B cell (primary cell): ENCODE measurements at regions not wholly inside any gene's neighbourhood (a gene's known extent, or its start where the extent isn't known, plus 50 kb on each side); places are given as distances from the start of the nearest gene placed in this dataset.
"Not testable (repeated sequence)": the region's sequence is repeated elsewhere in the genome, so short reads cannot be mapped to it uniquely, and the experiment has no call there.

Source experiments
- ATAC-seq: fragments of 200-7000 bp; cut with Tn5 transposase; one replicate; pipeline ENCODE4 v1.10.0; 2021; ENCODE audit warnings: low read depth, mild to moderate bottlenecking, moderate number of reproducible peaks, moderate library complexity
- CTCF ChIA-PET: fragments of 350-600 bp; sonication (Branson Sonifier 250); formaldehyde crosslinking; loops from one replicate; lab custom pipeline; 2021; ENCODE audit warnings: antibody characterized with exemption, inconsistent platforms; lab: Charles Lee
- POLR2A ChIA-PET: fragments of 350-600 bp; sonication (Branson Sonifier 250); formaldehyde crosslinking; loops from one replicate; lab custom pipeline; 2021; ENCODE audit warnings: antibody characterized with exemption; lab: Charles Lee
- DNase-seq: peaks from one replicate; pipeline ENCODE4 v3.0.0; 2013
- H2AFZ ChIP-seq: 2 replicates; pipeline ENCODE4 v1.6.1; 2012; ENCODE audit warnings: mild to moderate bottlenecking, low read depth, low read length; ENCODE audit not compliant: insufficient read depth, poor library complexity, severe bottlenecking
- H3K27ac ChIP-seq, 2 donors: 1 replicate in 1 of 2; 2 replicates in 1 of 2; pipeline ENCODE4 v1.5.1; 2012 to 2013; ENCODE audit warnings: low read length in 2 of 2, mild to moderate bottlenecking in 2 of 2, moderate library complexity in 1 of 2
- H3K27me3 ChIP-seq, 4 experiments: fragments of 200-600 bp in 1 of 4; sonication (generic) in 1 of 4; replicated peaks in 1 of 4; 1 replicate in 2 of 4; 2 replicates in 2 of 4; pipeline versions ENCODE4 v1.6.1 to v1.7.0; 2013 to 2016; ENCODE audit warnings: low read length in 3 of 4, mild to moderate bottlenecking in 2 of 4, mixed read lengths in 1 of 4, moderate library complexity in 1 of 4; ENCODE audit not compliant: insufficient read depth in 4 of 4, control insufficient read depth in 3 of 4; ENCODE audit errors: control extremely low read depth in 1 of 4
- H3K36me3 ChIP-seq, 2 experiments: replicated peaks in 1 of 2; 1 replicate in 1 of 2; 2 replicates in 1 of 2; pipeline versions ENCODE4 v1.6.1 to v1.7.1; 2013; ENCODE audit warnings: low read length in 1 of 2; ENCODE audit not compliant: insufficient read depth in 2 of 2, control insufficient read depth in 1 of 2; ENCODE audit errors: control extremely low read depth in 1 of 2, extremely low read depth in 1 of 2
- H3K4me1 ChIP-seq, 2 donors: fragments of 200-600 bp in 1 of 2; sonication (generic) in 1 of 2; 1 replicate in 1 of 2; 2 replicates in 1 of 2; pipeline versions ENCODE4 v1.5.1 to v1.6.1; 2013 to 2017; ENCODE audit warnings: low read length in 2 of 2; ENCODE audit not compliant: control insufficient read depth in 2 of 2, insufficient read depth in 2 of 2
- H3K4me2 ChIP-seq: replicated peaks from 2 replicates; pipeline ENCODE3; 2012; ENCODE audit warnings: mild to moderate bottlenecking, low read depth, low read length; ENCODE audit not compliant: poor library complexity, severe bottlenecking
- H3K4me3 ChIP-seq, 5 experiments: fragments of 200-600 bp in 1 of 5; sonication (generic) in 1 of 5; 1 replicate in 3 of 5; 2 replicates in 2 of 5; pipeline versions ENCODE4 v1.5.1 to v1.7.0; 2011 to 2016; ENCODE audit warnings: low read length in 4 of 5, mild to moderate bottlenecking in 4 of 5, low read depth in 2 of 5, control low read depth in 1 of 5, moderate library complexity in 1 of 5; ENCODE audit not compliant: insufficient read depth in 1 of 5; ENCODE audit errors: control extremely low read depth in 1 of 5, extremely low read depth in 1 of 5
- H3K79me2 ChIP-seq: fragments of 200-600 bp; sonication (generic); one replicate; pipeline ENCODE4 v1.6.0; 2016; ENCODE audit warnings: low read length; ENCODE audit not compliant: control insufficient read depth, insufficient read depth
- H3K9ac ChIP-seq: fragments of 200-600 bp; sonication (generic); 2 replicates; pipeline ENCODE4 v1.6.1; 2017; ENCODE audit warnings: mild to moderate bottlenecking, low read length, moderate library complexity
- H3K9me3 ChIP-seq, 3 donors: one replicate each; pipeline versions ENCODE4 v1.6.1 to v1.7.1; 2013; ENCODE audit warnings: low read length in 2 of 3; ENCODE audit not compliant: control insufficient read depth in 2 of 3, insufficient read depth in 1 of 3; ENCODE audit errors: control extremely low read depth in 1 of 3
- H4K20me1 ChIP-seq: 2 replicates; pipeline ENCODE4 v1.6.0; 2012; ENCODE audit warnings: mild to moderate bottlenecking, low read length; ENCODE audit not compliant: insufficient read depth, control insufficient read depth, poor library complexity, severe bottlenecking
- H3K27ac Mint-ChIP-seq: one replicate; pipeline ENCODE4 v1.8.0; 2021; ENCODE audit warnings: mixed read lengths
- H3K27me3 Mint-ChIP-seq: one replicate; pipeline ENCODE4 v1.8.0; 2021; ENCODE audit warnings: mixed read lengths
- H3K4me1 Mint-ChIP-seq: one replicate; pipeline ENCODE4 v1.8.0; 2021; ENCODE audit warnings: mixed read lengths
- H3K4me3 Mint-ChIP-seq: one replicate; pipeline ENCODE4 v1.8.0; 2021; ENCODE audit warnings: mixed read lengths
- H3K9me3 Mint-ChIP-seq: one replicate; pipeline ENCODE4 v1.8.0; 2022; ENCODE audit warnings: mixed read lengths; ENCODE audit not compliant: insufficient read depth
- WGBS: methylation state at CpG from one replicate; pipeline ENCODE4 v1.1.5; 2013; ENCODE audit warnings: missing lambda C conversion rate; ENCODE audit not compliant: insufficient coverage; 5-methylcytosine and 5-hydroxymethylcytosine counted together
- intact Hi-C: fragments of 100-400 bp; cut with micrococcal nuclease; formaldehyde crosslinking; loops from one replicate; pipeline ENCODE4 v1.10.0; 2022

- DNase-seq, H3K4me3 Mint-ChIP-seq, H3K27me3 ChIP-seq, H4K20me1 ChIP-seq, H3K9me3 ChIP-seq, H3K27ac ChIP-seq, CTCF ChIA-PET, H3K9ac ChIP-seq, H3K9me3 Mint-ChIP-seq, POLR2A ChIA-PET, H2AFZ ChIP-seq, H3K27me3 Mint-ChIP-seq, H3K4me2 ChIP-seq, H3K36me3 ChIP-seq, ATAC-seq, H3K4me1 ChIP-seq, H3K4me3 ChIP-seq, H3K4me1 Mint-ChIP-seq, H3K27ac Mint-ChIP-seq, intact Hi-C loops, H3K79me2 ChIP-seq: not testable (repeated sequence)
- no CpG with 5 or more reads among the region's 25 CpGs for WGBS
Observed at GRCh38 chr21:6428498-6429092, 4092.8 kb upstream of the TPTE start.

DNA sequence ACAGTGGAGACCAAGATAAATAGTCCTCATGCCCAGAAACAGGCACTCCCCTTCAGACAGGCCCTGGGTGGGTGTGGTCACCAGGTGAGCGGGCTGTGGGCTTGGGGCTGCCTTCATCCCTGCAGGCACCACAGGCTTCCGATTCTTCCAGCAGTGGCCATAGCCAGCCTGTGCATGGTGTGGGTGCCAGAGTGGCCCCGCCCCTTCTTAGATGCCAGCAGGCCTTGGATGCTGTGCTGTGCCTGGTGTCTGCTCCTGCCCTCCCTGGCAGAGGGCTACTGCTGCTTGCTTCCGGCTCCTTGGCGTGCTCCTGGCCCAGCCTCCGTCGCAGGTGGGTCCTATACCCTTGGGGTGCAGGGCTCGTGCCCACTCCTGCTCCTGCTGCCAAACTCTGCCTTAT is 4091.5 kb upstream of the TPTE start:
- ATAC-seq, CTCF ChIA-PET, DNase-seq, H3K27ac Mint-ChIP-seq, H3K27ac ChIP-seq, intact Hi-C loops, H3K4me3 Mint-ChIP-seq, H3K27me3 ChIP-seq, H3K9ac ChIP-seq, H3K4me1 ChIP-seq, H3K9me3 Mint-ChIP-seq, H4K20me1 ChIP-seq, H3K4me3 ChIP-seq, H3K27me3 Mint-ChIP-seq, H3K4me1 Mint-ChIP-seq, H3K79me2 ChIP-seq, H2AFZ ChIP-seq, H3K36me3 ChIP-seq, POLR2A ChIA-PET, H3K9me3 ChIP-seq, H3K4me2 ChIP-seq: not testable (repeated sequence)
- no CpG with 5 or more reads among the region's 8 CpGs for WGBS

- DNase-seq, H3K9ac ChIP-seq, H3K4me3 Mint-ChIP-seq, H3K4me1 Mint-ChIP-seq, intact Hi-C loops, H3K9me3 Mint-ChIP-seq, CTCF ChIA-PET, H3K36me3 ChIP-seq, POLR2A ChIA-PET, H3K27ac ChIP-seq, ATAC-seq, H3K27me3 ChIP-seq, H3K4me2 ChIP-seq, H4K20me1 ChIP-seq, H3K79me2 ChIP-seq, H3K9me3 ChIP-seq, H3K4me1 ChIP-seq, H3K27me3 Mint-ChIP-seq, H3K4me3 ChIP-seq, H2AFZ ChIP-seq, H3K27ac Mint-ChIP-seq: not testable (repeated sequence)
- no CpG with 5 or more reads among the region's 12 CpGs for WGBS
Observed at GRCh38 chr21:6433149-6433548, 4088.2 kb upstream of the TPTE start.

DNA sequence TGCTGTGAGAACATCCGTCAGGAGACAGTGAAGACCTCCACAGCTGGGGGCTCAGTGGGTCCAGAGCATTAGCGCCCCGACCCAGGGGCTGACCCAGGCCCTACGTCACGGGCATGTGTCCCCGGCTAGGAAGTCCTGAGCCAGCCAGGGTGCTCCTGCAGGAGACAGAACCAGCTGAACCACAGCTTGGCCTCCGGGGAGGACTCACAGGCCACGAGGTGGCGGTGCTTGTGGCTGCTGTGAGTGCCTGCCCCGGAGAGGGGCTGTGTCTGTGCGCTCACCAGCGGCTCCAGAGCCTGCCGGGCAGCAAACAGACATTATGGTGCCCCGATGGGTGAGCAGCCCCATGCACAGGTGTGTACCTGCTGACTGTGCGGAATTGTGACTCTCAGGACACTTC is 4085.2 kb upstream of the TPTE start:
- H3K4me1 ChIP-seq, H3K9ac ChIP-seq, H3K27ac ChIP-seq, H3K79me2 ChIP-seq, H3K27ac Mint-ChIP-seq, H3K27me3 ChIP-seq, H3K36me3 ChIP-seq, intact Hi-C loops, H3K27me3 Mint-ChIP-seq, H3K4me1 Mint-ChIP-seq, POLR2A ChIA-PET, H3K9me3 ChIP-seq, H3K9me3 Mint-ChIP-seq, H4K20me1 ChIP-seq, H3K4me3 Mint-ChIP-seq, H3K4me3 ChIP-seq, H2AFZ ChIP-seq, ATAC-seq, DNase-seq, CTCF ChIA-PET, H3K4me2 ChIP-seq: not testable (repeated sequence)
- no CpG with 5 or more reads among the region's 15 CpGs for WGBS
